DND-41 (cell line): ENCODE measurements at regions not wholly inside any gene's neighbourhood (a gene's known extent, or its start where the extent isn't known, plus 50 kb on each side); places are given as distances from the start of the nearest gene placed in this dataset.

Source experiments
- ATAC-seq: fragments of 200-7000 bp; cut with Tn5 transposase; 3 replicates; pipeline ENCODE4 v1.9.1; 2021; ENCODE audit warnings: low read depth; ENCODE audit not compliant: insufficient read depth
- DNase-seq: peaks from one replicate; pipeline ENCODE4 v3.0.0-alpha.2; 2020
- H2AFZ ChIP-seq: 2 replicates; pipeline ENCODE4 v1.6.0; 2012; ENCODE audit warnings: low read depth, low read length
- H3K27ac ChIP-seq: 2 replicates; pipeline ENCODE4 v1.5.1; 2012; ENCODE audit warnings: low read length, inconsistent platforms
- H3K27me3 ChIP-seq: fragments of 200-600 bp; sonication (generic); 2 replicates; pipeline ENCODE4 v1.6.0; 2012; ENCODE audit warnings: low read length, mild to moderate bottlenecking, inconsistent platforms; ENCODE audit not compliant: insufficient read depth, poor library complexity
- H3K36me3 ChIP-seq: 2 replicates; pipeline ENCODE4 v1.5.1; 2012; ENCODE audit warnings: low read length, inconsistent platforms; ENCODE audit not compliant: insufficient read depth
- H3K4me1 ChIP-seq: 2 replicates; pipeline ENCODE4 v1.5.1; 2012; ENCODE audit warnings: mild to moderate bottlenecking, low read length; ENCODE audit not compliant: insufficient read depth
- H3K4me2 ChIP-seq: 2 replicates; pipeline ENCODE4 v1.6.0; 2012; ENCODE audit warnings: mild to moderate bottlenecking, moderate library complexity, low read length, inconsistent platforms; ENCODE audit not compliant: insufficient read depth
- H3K4me3 ChIP-seq, 2 experiments: fragments of 200-600 bp in 1 of 2; shearing (Covaris generic) in 1 of 2; 2 replicates each; pipeline ENCODE4 v1.5.1; 2012 to 2016; ENCODE audit warnings: inconsistent platforms in 2 of 2, low read length in 2 of 2, mild to moderate bottlenecking in 2 of 2, low read depth in 1 of 2, moderate library complexity in 1 of 2
- H3K79me2 ChIP-seq: 2 replicates; pipeline ENCODE4 v1.6.0; 2012; ENCODE audit warnings: low read length, inconsistent platforms; ENCODE audit not compliant: insufficient read depth
- H3K9ac ChIP-seq: 2 replicates; pipeline ENCODE4 v1.6.0; 2012; ENCODE audit warnings: low read depth, mild to moderate bottlenecking, inconsistent platforms, low read length, moderate library complexity
- H3K9me3 ChIP-seq: 2 replicates; pipeline ENCODE4 v1.5.1; 2012; ENCODE audit warnings: low read length, moderate library complexity, mild to moderate bottlenecking, inconsistent platforms; ENCODE audit not compliant: insufficient read depth, severe bottlenecking
- H4K20me1 ChIP-seq: 2 replicates; pipeline ENCODE4 v1.6.0; 2012; ENCODE audit warnings: low read length; ENCODE audit not compliant: insufficient read depth
- EZH2 ChIP-seq: IDR thresholded peaks from 3 replicates; pipeline ENCODE4 v1.6.1; 2012; ENCODE audit warnings: borderline replicate concordance, low read depth, mild to moderate bottlenecking, moderate library complexity, low read length, inconsistent platforms; ENCODE audit not compliant: severe bottlenecking
- TF ChIP-seq, protein P1 (sequence below): IDR thresholded peaks from 2 replicates; pipeline ENCODE4 v1.5.1; 2012; ENCODE audit warnings: borderline replicate concordance, low read length, moderate library complexity, mild to moderate bottlenecking; ENCODE audit not compliant: poor library complexity, severe bottlenecking; ENCODE audit errors: extremely low read depth

DNA sequence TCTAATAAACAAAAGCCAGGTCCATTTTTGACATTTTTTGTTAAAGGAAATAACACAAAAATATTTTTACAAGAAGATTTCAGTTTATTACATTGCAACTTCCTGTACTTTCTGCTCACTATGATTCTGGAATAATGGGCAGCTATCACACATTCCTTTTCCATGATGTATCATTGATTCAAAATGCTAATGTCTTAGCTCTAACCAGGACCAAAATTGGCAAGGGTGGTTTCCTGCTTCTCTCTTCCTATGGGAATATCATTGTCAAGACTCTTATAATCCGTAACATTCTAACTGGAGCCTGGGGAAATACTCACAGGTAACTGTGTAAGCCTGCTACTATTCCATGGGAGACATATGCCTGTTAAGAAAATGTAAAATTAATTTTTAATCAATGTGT, 218.6 kb downstream of the DCAF12L2 start:
- no peak for ATAC-seq
- no peak for TF ChIP-seq EZH2
- TF ChIP-seq, protein P1, sequence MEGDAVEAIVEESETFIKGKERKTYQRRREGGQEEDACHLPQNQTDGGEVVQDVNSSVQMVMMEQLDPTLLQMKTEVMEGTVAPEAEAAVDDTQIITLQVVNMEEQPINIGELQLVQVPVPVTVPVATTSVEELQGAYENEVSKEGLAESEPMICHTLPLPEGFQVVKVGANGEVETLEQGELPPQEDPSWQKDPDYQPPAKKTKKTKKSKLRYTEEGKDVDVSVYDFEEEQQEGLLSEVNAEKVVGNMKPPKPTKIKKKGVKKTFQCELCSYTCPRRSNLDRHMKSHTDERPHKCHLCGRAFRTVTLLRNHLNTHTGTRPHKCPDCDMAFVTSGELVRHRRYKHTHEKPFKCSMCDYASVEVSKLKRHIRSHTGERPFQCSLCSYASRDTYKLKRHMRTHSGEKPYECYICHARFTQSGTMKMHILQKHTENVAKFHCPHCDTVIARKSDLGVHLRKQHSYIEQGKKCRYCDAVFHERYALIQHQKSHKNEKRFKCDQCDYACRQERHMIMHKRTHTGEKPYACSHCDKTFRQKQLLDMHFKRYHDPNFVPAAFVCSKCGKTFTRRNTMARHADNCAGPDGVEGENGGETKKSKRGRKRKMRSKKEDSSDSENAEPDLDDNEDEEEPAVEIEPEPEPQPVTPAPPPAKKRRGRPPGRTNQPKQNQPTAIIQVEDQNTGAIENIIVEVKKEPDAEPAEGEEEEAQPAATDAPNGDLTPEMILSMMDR, result no peak

DNA sequence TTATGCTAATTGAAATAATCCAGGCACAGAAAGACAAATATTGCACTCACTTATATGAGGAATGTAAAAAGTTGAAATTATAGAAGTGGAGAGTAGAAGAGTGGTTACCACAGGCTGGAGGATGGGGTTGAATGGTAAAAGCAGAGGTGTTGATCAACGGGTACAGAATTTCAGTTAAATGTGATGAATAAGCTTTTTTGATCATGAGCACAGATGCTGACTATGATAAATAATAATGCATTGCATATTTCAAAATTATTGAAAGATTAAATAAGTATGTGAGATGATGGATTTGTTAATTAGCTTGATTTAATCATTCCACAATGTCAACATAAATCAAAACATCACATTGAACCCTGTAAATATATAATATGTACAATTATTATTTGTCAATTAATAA, 213.1 kb downstream of the DCAF12L2 start:
- ATAC-seq (no peak), DNase-seq (no peak)
- Histone ChIP-seq H3K79me2 (no peaks in the 10 kb centered on the region), H3K4me1 (no peaks in the 10 kb centered on the region), H3K9me3 (no peaks in the 10 kb centered on the region), H3K27me3 (no peaks in the 10 kb centered on the region), H3K4me3 (no peak overlapping the region), H3K9ac (no peak overlapping the region), H3K27ac (no peak overlapping the region), H3K36me3 (no peaks in the 10 kb centered on the region), H4K20me1 (no peaks in the 10 kb centered on the region), H2AFZ (no peak overlapping the region), H3K4me2 (no peak overlapping the region)
- TF ChIP-seq, protein P1, result no peak
- TF ChIP-seq EZH2, result no peak

More for the DNA sequence above, 218.6 kb downstream of the DCAF12L2 start:
- Histone ChIP-seq H3K27ac (no peak overlapping the region), H2AFZ (no peak overlapping the region), H3K4me1 (no peaks in the 10 kb centered on the region), H3K36me3 (no peaks in the 10 kb centered on the region), H3K79me2 (no peaks in the 10 kb centered on the region), H3K4me2 (no peak overlapping the region), H3K9me3 (no peaks in the 10 kb centered on the region), H3K9ac (no peak overlapping the region), H4K20me1 (no peaks in the 10 kb centered on the region), H3K27me3 (no peaks in the 10 kb centered on the region), H3K4me3 (no peak overlapping the region)
- no peak for DNase-seq

DNA sequence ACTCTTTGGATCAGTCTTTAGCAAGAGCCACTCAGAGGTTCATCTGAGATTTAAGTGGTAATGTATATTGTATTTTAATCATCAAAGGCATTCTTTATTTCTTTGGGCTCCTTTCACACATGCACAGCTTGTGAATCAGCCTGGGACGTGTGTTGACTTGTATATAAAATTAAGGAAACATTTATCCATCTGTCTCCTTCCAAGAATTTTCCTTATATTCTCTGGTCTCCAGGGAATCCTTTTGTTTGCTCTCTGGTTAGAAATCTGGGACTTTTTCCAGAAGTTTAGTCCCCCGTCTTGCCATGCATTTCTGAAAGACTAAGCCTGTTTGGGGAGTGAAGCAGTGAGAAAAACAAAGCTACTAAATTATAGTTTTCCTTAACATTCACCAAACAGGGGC, 212.3 kb downstream of the DCAF12L2 start:
- H3K4me2 ChIP-seq, result no peak overlapping the region
- no peak for TF ChIP-seq EZH2
- TF ChIP-seq, protein P1, result no peak
- no peak overlapping the region for H2AFZ ChIP-seq
- no peak overlapping the region for H3K27ac ChIP-seq
- no peaks in the 10 kb centered on the region for H3K36me3 ChIP-seq
- H3K27me3 ChIP-seq, result no peaks in the 10 kb centered on the region
- H3K9ac ChIP-seq, result no peak overlapping the region
- no peak overlapping the region for H3K4me3 ChIP-seq
- H3K4me1 ChIP-seq, result no peaks in the 10 kb centered on the region
- H3K79me2 ChIP-seq, result no peaks in the 10 kb centered on the region
- no peak for ATAC-seq
- no peaks in the 10 kb centered on the region for H4K20me1 ChIP-seq
- DNase-seq, result no peak
- no peaks in the 10 kb centered on the region for H3K9me3 ChIP-seq

DNA sequence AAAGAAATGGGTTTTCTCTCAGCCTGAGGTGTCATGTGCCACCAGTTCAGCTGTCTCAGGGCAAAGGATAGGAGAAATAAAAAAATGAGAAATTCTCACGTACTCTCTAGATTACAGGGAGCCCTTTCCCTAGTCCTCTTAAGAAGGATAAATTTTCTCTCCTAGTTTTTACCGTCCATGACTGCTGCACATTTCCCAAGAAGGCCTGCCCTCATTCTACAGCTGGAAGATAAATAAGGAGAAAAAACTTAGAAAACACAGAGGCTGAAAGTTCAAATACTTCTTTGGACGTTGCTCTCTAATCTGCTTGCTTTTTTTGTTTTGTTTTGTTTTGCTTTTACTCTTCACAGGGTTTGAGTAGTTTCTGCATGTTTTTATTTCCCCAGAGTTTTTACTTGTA, 211.9 kb downstream of the DCAF12L2 start:
- DNase-seq (no peak), ATAC-seq (no peak)
- TF ChIP-seq, protein P1, result no peak
- TF ChIP-seq EZH2, result no peak
- Histone ChIP-seq H3K9ac (no peak overlapping the region), H3K27ac (no peak overlapping the region), H3K79me2 (no peaks in the 10 kb centered on the region), H4K20me1 (no peaks in the 10 kb centered on the region), H3K27me3 (no peaks in the 10 kb centered on the region), H2AFZ (no peak overlapping the region), H3K4me1 (no peaks in the 10 kb centered on the region), H3K4me2 (no peak overlapping the region), H3K4me3 (no peak overlapping the region), H3K36me3 (no peaks in the 10 kb centered on the region), H3K9me3 (no peaks in the 10 kb centered on the region)
